Activated CD8-positive, alpha-beta T cell treated with anti-CD3 and anti-CD28 coated beads, Interleukin-2, amount 10 ng/mL, durations not matched to agents 7 days and 5 days (primary cell): ENCODE measurements at regions not wholly inside any gene's neighbourhood (a gene's known extent, or its start where the extent isn't known, plus 50 kb on each side); places are given as distances from the start of the nearest gene placed in this dataset.
"Not testable (repeated sequence)": the region's sequence is repeated elsewhere in the genome, so short reads cannot be mapped to it uniquely, and the experiment has no call there.

Source experiments
- ATAC-seq: fragments of 150-1000 bp; cut with Tn5 transposase; one replicate; pipeline ENCODE4 v1.10.0; 2021; ENCODE audit warnings: moderate library complexity
- CTCF ChIA-PET: fragments of 350-600 bp; sonication (Branson Sonifier 250); formaldehyde crosslinking; loops from one replicate; lab custom pipeline; 2021; ENCODE audit warnings: antibody characterized with exemption; lab: Charles Lee
- POLR2A ChIA-PET: fragments of 350-600 bp; sonication (Branson Sonifier 250); formaldehyde crosslinking; loops from one replicate; lab custom pipeline; 2021; ENCODE audit warnings: antibody characterized with exemption; lab: Charles Lee
- DNase-seq: peaks from one replicate; pipeline ENCODE4 v3.0.0-alpha.2; 2020
- H3K27ac Mint-ChIP-seq: one replicate; pipeline ENCODE4 v1.8.0; 2021; ENCODE audit warnings: mild to moderate bottlenecking, mixed read lengths
- H3K27me3 Mint-ChIP-seq: one replicate; pipeline ENCODE4 v1.8.0; 2021; ENCODE audit warnings: low read depth, mixed read lengths
- H3K36me3 Mint-ChIP-seq: one replicate; pipeline ENCODE4 v1.8.0; 2021; ENCODE audit warnings: low read depth, mixed read lengths
- H3K4me1 Mint-ChIP-seq: one replicate; pipeline ENCODE4 v1.8.0; 2021; ENCODE audit warnings: low read depth, mixed read lengths
- H3K4me3 Mint-ChIP-seq: one replicate; pipeline ENCODE4 v1.8.0; 2021; ENCODE audit warnings: mild to moderate bottlenecking, mixed read lengths
- H3K9me3 Mint-ChIP-seq: one replicate; pipeline ENCODE4 v1.8.0; 2022; ENCODE audit warnings: mixed read lengths; ENCODE audit not compliant: insufficient read depth

- H3K9me3 Mint-ChIP-seq, result no peaks in the 10 kb centered on the region
- no peak overlapping the region for H3K4me3 Mint-ChIP-seq
- no peak overlapping the region for H3K27ac Mint-ChIP-seq
- no peaks in the 10 kb centered on the region for H3K27me3 Mint-ChIP-seq
- DNase-seq (no peak), ATAC-seq (no peak)
- POLR2A ChIA-PET, result no interaction called here
- H3K4me1 Mint-ChIP-seq, result no peaks in the 10 kb centered on the region
- no peaks in the 10 kb centered on the region for H3K36me3 Mint-ChIP-seq
- CTCF ChIA-PET, result no interaction called here
Observed at GRCh38 chr13:23039266-23039935, 141.4 kb upstream of the SGCG start.

DNA sequence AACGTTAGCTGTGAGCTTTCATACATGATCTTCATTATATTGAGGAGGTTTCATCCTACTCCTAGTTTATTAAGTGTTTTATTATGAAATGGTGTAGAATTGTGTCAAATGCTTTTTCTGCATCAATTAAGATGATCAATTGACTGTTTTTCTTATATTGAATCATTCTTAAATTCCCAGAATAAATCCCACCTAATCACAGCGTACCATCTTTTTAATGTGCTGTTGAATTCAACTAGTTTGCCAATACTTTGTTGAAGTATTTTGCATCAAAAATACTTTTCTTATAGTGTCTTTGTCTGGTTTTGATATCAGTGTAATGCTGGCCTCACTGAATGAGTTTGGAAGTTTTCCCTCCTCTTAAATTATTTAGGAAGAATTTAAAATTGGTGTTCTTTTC lies 138.6 kb upstream of the SGCG start:
- Mint-ChIP-seq H3K4me1 (no peaks in the 10 kb centered on the region), H3K9me3 (no peaks in the 10 kb centered on the region), H3K27me3 (no peaks in the 10 kb centered on the region), H3K4me3 (no peak overlapping the region), H3K36me3 (no peaks in the 10 kb centered on the region), H3K27ac (no peak overlapping the region)
- ChIA-PET POLR2A (no interaction called here), CTCF (no interaction called here)
- DNase-seq (no peak), ATAC-seq (no peak)

GRCh38 chr13:23044906-23045305 lies 135.9 kb upstream of the SGCG start:
- no peak overlapping the region for H3K27ac Mint-ChIP-seq
- ChIA-PET CTCF (no interaction called here), POLR2A (no interaction called here)
- H3K4me1 Mint-ChIP-seq, result no peaks in the 10 kb centered on the region
- no peaks in the 10 kb centered on the region for H3K36me3 Mint-ChIP-seq
- ATAC-seq (no peak), DNase-seq (no peak)
- no peak overlapping the region for H3K4me3 Mint-ChIP-seq
- no peaks in the 10 kb centered on the region for H3K27me3 Mint-ChIP-seq
- H3K9me3 Mint-ChIP-seq, result no peaks in the 10 kb centered on the region

- Mint-ChIP-seq H3K4me1 (no peaks in the 10 kb centered on the region), H3K27me3 (no peaks in the 10 kb centered on the region), H3K27ac (no peak overlapping the region), H3K9me3 (no peaks in the 10 kb centered on the region), H3K4me3 (no peak overlapping the region), H3K36me3 (no peaks in the 10 kb centered on the region)
- CTCF ChIA-PET, result no interaction called here
- DNase-seq (no peak), ATAC-seq (no peak)
- POLR2A ChIA-PET, result no interaction called here
Observed at GRCh38 chr13:23050126-23050525, 130.7 kb upstream of the SGCG start.

DNA sequence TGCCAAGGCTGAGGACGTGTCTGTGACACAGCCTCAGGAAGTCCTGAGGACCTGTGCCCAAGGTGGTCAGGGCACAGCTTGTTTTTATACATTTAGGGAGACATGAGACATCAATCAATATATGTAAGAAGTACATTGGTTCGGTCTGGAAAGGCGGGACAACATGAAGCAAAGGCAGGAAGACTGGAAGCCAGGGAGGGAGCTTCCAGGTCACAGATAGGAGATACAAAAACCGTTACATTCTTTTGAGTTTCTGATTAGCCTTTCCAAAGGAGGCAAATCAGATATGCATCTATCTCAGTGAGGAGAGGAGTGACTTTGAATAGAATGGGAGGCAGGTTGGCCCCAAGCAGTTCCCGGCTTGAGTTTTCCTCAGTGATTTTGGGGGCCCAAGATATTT lies 127.1 kb upstream of the SGCG start:
- DNase-seq, H3K4me3 Mint-ChIP-seq, ATAC-seq, H3K4me1 Mint-ChIP-seq, CTCF ChIA-PET, H3K9me3 Mint-ChIP-seq, H3K27ac Mint-ChIP-seq, H3K27me3 Mint-ChIP-seq, H3K36me3 Mint-ChIP-seq: not testable (repeated sequence)
- POLR2A ChIA-PET, result interaction anchor here (0.6 kb wide), 1 partner anchor 1039 kb away, joined by 7 read pairs; no protein-coding TSS in a partner anchor

DNA sequence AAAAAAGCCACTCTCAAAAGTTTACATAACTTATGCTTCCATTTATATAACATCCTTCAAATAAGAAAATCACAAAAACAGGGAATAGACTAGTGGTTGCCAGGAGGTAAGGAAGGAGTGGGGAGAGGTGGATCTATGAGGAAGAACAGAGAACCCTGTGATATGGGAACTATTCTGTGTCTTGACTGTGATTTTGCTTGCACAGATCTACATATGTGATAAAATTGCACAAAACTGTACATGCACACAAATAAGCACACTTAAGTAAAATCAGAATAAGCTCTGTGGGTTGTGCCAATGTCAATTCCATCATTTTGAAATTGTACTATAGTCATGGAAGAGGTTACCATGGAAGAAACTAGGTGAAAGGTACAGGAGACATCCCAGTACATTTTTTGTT lies 121.6 kb upstream of the SGCG start:
- Mint-ChIP-seq H3K27me3 (no peaks in the 10 kb centered on the region), H3K4me3 (no peak overlapping the region), H3K9me3 (no peaks in the 10 kb centered on the region), H3K4me1 (no peaks in the 10 kb centered on the region), H3K27ac (no peak overlapping the region), H3K36me3 (no peaks in the 10 kb centered on the region)
- no peak for DNase-seq
- ChIA-PET CTCF (no interaction called here), POLR2A (no interaction called here)
- ATAC-seq, result no peak

GRCh38 chr13:23060959-23061358 lies 119.8 kb upstream of the SGCG start:
- Mint-ChIP-seq H3K27me3 (no peaks in the 10 kb centered on the region), H3K27ac (no peak overlapping the region), H3K9me3 (no peaks in the 10 kb centered on the region), H3K36me3 (no peaks in the 10 kb centered on the region), H3K4me3 (no peak overlapping the region), H3K4me1 (no peaks in the 10 kb centered on the region)
- ATAC-seq (no peak), DNase-seq (no peak)
- POLR2A ChIA-PET, result interaction anchor here (1.0 kb wide), 1 partner anchor 1457 kb away, joined by 3 read pairs; the partner anchor contains the start of gene MICU2
- CTCF ChIA-PET, result interaction anchor here (1.7 kb wide), 1 partner anchor 27 kb away, joined by 5 read pairs; no protein-coding TSS in a partner anchor

DNA sequence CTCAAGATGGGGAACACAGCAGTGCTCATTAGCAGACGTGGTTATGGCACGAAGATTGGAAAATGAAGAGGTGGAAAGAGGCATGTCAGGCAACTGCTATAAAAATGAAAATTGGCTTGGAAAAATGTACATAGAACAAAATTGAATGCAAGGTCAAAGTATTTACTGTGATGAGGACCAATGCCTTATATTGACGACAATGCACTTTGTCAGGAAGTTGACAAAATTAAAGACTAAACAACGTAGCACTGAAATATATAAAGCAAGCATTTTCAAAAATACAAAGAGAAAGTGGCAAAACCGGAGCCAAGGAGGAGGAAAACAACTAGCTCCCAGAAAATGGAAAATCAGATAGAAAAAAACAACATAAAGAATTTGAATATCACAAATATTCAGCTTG lies 113.7 kb upstream of the SGCG start:
- Mint-ChIP-seq H3K9me3 (no peaks in the 10 kb centered on the region), H3K4me1 (no peaks in the 10 kb centered on the region), H3K36me3 (no peaks in the 10 kb centered on the region), H3K27me3 (no peaks in the 10 kb centered on the region), H3K27ac (no peak overlapping the region), H3K4me3 (no peak overlapping the region)
- DNase-seq, result no peak
- ATAC-seq, result no peak
- ChIA-PET CTCF (no interaction called here), POLR2A (no interaction called here)

GRCh38 chr13:23069566-23069965 lies 111.2 kb upstream of the SGCG start:
- Mint-ChIP-seq H3K9me3 (no peaks in the 10 kb centered on the region), H3K27ac (no peak overlapping the region)
- DNase-seq, result no peak

GRCh38 chr13:23074075-23074828 lies 106.5 kb upstream of the SGCG start:
- H3K4me3 Mint-ChIP-seq, result no peak overlapping the region
- peaks cover 3% of the 10 kb centered on the region for H3K27me3 Mint-ChIP-seq
- ATAC-seq (no peak), DNase-seq (no peak)
- no peak overlapping the region for H3K27ac Mint-ChIP-seq
- no peaks in the 10 kb centered on the region for H3K4me1 Mint-ChIP-seq
- ChIA-PET POLR2A (no interaction called here), CTCF (no interaction called here)
- H3K36me3 Mint-ChIP-seq, result no peaks in the 10 kb centered on the region
- H3K9me3 Mint-ChIP-seq, result no peaks in the 10 kb centered on the region

More at GRCh38 chr13:23069566-23069965, 111.2 kb upstream of the SGCG start:
- CTCF ChIA-PET, result no interaction called here
- Mint-ChIP-seq H3K4me1 (no peaks in the 10 kb centered on the region), H3K4me3 (no peak overlapping the region), H3K27me3 (no peaks in the 10 kb centered on the region), H3K36me3 (no peaks in the 10 kb centered on the region)
- POLR2A ChIA-PET, result no interaction called here
- no peak for ATAC-seq

DNA sequence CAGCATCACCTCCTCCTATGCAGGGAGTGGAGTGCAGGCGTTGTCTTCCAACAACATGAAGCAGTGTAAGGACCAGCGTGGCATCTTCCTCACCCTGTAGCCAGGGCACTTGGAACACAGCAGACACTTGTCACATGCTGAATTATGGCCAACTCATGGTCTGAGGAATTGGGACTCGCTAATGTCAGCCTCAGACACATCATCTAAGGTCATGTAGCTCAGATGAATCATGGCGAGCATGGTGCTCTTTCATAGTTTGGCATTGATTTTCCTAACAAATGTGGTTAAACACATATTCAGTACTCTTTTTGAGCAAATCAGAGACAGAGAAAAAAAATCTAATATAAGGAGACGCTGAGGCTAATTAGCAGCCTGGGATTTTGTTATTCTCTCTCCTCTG lies 99.6 kb upstream of the SGCG start:
- Mint-ChIP-seq H3K4me1 (no peaks in the 10 kb centered on the region), H3K27ac (no peak overlapping the region), H3K36me3 (no peaks in the 10 kb centered on the region), H3K9me3 (no peaks in the 10 kb centered on the region), H3K4me3 (no peak overlapping the region), H3K27me3 (no peaks in the 10 kb centered on the region)
- ATAC-seq (no peak), DNase-seq (no peak)
- ChIA-PET CTCF (no interaction called here), POLR2A (no interaction called here)

DNA sequence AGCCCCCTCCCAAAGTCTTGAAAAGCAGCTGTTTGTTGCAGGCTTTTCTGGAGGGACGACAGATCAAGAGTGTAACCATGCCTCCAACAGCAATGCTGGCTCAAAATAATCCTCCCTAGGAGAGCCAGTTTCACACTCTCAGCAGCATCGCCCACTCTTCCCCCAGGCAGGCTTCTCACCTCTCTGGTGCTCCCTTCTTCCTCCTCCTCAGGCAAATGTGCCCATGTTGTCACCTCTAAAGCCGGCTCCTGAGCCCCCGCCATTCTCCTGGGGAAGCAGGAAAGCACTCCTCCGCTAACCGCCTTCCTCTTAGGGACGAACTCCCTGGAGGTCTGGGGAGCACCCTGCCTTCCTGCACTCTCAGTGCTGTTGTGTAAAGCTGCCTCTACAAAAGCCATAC lies 98.9 kb upstream of the SGCG start:
- no peak for DNase-seq
- no peak overlapping the region for H3K4me3 Mint-ChIP-seq
- ChIA-PET CTCF (no interaction called here), POLR2A (no interaction called here)
- no peak overlapping the region for H3K27ac Mint-ChIP-seq
- no peaks in the 10 kb centered on the region for H3K9me3 Mint-ChIP-seq
- H3K27me3 Mint-ChIP-seq, result no peaks in the 10 kb centered on the region
- no peaks in the 10 kb centered on the region for H3K4me1 Mint-ChIP-seq
- no peak for ATAC-seq
- H3K36me3 Mint-ChIP-seq, result no peaks in the 10 kb centered on the region
